PC-3 (cell line): ENCODE measurements at regions not wholly inside any gene's neighbourhood (a gene's known extent, or its start where the extent isn't known, plus 50 kb on each side); places are given as distances from the start of the nearest gene placed in this dataset.

Experiments
- ATAC-seq: fragments of 200-7000 bp; cut with Tn5 transposase; 2 replicates; pipeline ENCODE4 v1.9.1; 2020; ENCODE audit warnings: mild to moderate bottlenecking, moderate library complexity
- BruUV-seq: library from RNA; stranded (reverse); fragments of 400-500 nt; replicated peaks from 2 replicates; lab custom pipeline; 2021; lab: Mats Ljungman, UMichigan
- CTCF ChIA-PET: fragments of 300-600 bp; sonication (Branson Sonifier 250); formaldehyde crosslinking; loops from one replicate; lab custom pipeline; 2022; ENCODE audit warnings: antibody characterized with exemption; lab: Charles Lee
- POLR2A ChIA-PET: fragments of 300-600 bp; sonication (Branson Sonifier 250); formaldehyde crosslinking; loops from one replicate; lab custom pipeline; 2022; ENCODE audit warnings: antibody characterized with exemption; ENCODE audit not compliant: unreplicated experiment; lab: Charles Lee
- DNase-seq: peaks from one replicate; pipeline ENCODE4 v3.0.0-alpha.2; 2015
- H2AFZ ChIP-seq: fragments of 300-600 bp; sonication (generic); 2 replicates; pipeline ENCODE4 v1.6.0; 2016; ENCODE audit warnings: antibody characterized with exemption, low read length
- H3F3A ChIP-seq: fragments of 300-600 bp; sonication (generic); one replicate; pipeline ENCODE4 v1.6.0; 2017; ENCODE audit warnings: antibody characterized with exemption, low read length, control low read depth, mild to moderate bottlenecking; ENCODE audit not compliant: unreplicated experiment
- H3K27ac ChIP-seq: fragments of 300-600 bp; sonication (generic); 2 replicates; pipeline ENCODE4 v1.5.1; 2016; ENCODE audit warnings: mild to moderate bottlenecking, low read length
- H3K27me3 ChIP-seq: fragments of 300-600 bp; sonication (generic); 2 replicates; pipeline ENCODE4 v1.6.1; 2016; ENCODE audit warnings: low read length, mixed read lengths
- H3K36me3 ChIP-seq: fragments of 300-600 bp; sonication (generic); 2 replicates; pipeline ENCODE4 v1.6.1; 2016; ENCODE audit warnings: low read depth, mixed run types, low read length, mixed read lengths
- H3K4me1 ChIP-seq: fragments of 300-600 bp; sonication (generic); 2 replicates; pipeline ENCODE4 v1.5.1; 2016; ENCODE audit warnings: low read length; ENCODE audit not compliant: insufficient read depth
- H3K4me2 ChIP-seq: fragments of 300-600 bp; sonication (generic); 2 replicates; pipeline ENCODE4 v1.6.0; 2016; ENCODE audit warnings: low read length
- H3K4me3 ChIP-seq: fragments of 300-600 bp; sonication (generic); 2 replicates; pipeline ENCODE4 v1.5.1; 2016; ENCODE audit warnings: mild to moderate bottlenecking, low read length, mixed read lengths
- H3K79me2 ChIP-seq: fragments of 300-600 bp; sonication (generic); 2 replicates; pipeline ENCODE4 v1.6.1; 2017; ENCODE audit warnings: low read length, mixed read lengths
- H3K9ac ChIP-seq: fragments of 300-600 bp; sonication (generic); 2 replicates; pipeline ENCODE4 v1.6.0; 2016; ENCODE audit warnings: mild to moderate bottlenecking, low read length
- H3K9me2 ChIP-seq: fragments of 300-600 bp; sonication (generic); replicated peaks from 2 replicates; pipeline ENCODE4 v1.6.1; 2016; ENCODE audit warnings: mixed run types, low read length, mixed read lengths
- H3K9me3 ChIP-seq: fragments of 300-600 bp; sonication (generic); 2 replicates; pipeline ENCODE4 v1.6.1; 2016; ENCODE audit warnings: low read length, mixed read lengths
- H4K20me1 ChIP-seq: fragments of 300-600 bp; sonication (generic); 2 replicates; pipeline ENCODE4 v1.6.1; 2016; ENCODE audit warnings: low read length, mixed read lengths
- CTCF ChIP-seq: fragments of 300-600 bp; sonication (generic); conservative IDR thresholded peaks from 2 replicates; pipeline ENCODE4 v1.5.1; 2017; ENCODE audit warnings: antibody characterized with exemption, low read depth, mild to moderate bottlenecking, low read length
- EZH2 ChIP-seq: fragments of 300-600 bp; sonication (generic); IDR thresholded peaks from one replicate; pipeline ENCODE4 v1.6.1; 2017; ENCODE audit warnings: antibody characterized with exemption, mild to moderate bottlenecking, low read length; ENCODE audit not compliant: unreplicated experiment
- EZH2phosphoT487 ChIP-seq: fragments of 300-600 bp; sonication (generic); IDR thresholded peaks from 2 replicates; pipeline ENCODE4 v1.6.1; 2018; ENCODE audit warnings: mild to moderate bottlenecking, antibody characterized with exemption, low read length, borderline replicate concordance
- intact Hi-C: fragments of 100-400 bp; cut with micrococcal nuclease; formaldehyde crosslinking; loops from 2 replicates; pipeline ENCODE4 v1.9.0; 2023

GRCh38 chr15:88393719-88394519 is 73.3 kb downstream of the MRPL46 start:
- Histone ChIP-seq H3K9me3 (no peaks in the 10 kb centered on the region), H4K20me1 (no peaks in the 10 kb centered on the region), H3K79me2 (no peaks in the 10 kb centered on the region), H3K4me1 (no peaks in the 10 kb centered on the region), H3K9ac (no peak overlapping the region), H3K27me3 (no peaks in the 10 kb centered on the region), H2AFZ (no peak overlapping the region), H3K4me2 (no peak overlapping the region), H3K4me3 (no peak overlapping the region), H3K36me3 (no peaks in the 10 kb centered on the region), H3K27ac (no peak overlapping the region), H3F3A (no peaks in the 10 kb centered on the region), H3K9me2 (no peaks in the 10 kb centered on the region)
- TF ChIP-seq CTCF (no peak), EZH2 (no peak), EZH2phosphoT487 (no peak)
- ATAC-seq, result no peak
- POLR2A ChIA-PET, result no interaction called here
- CTCF ChIA-PET, result no interaction called here
- no TSS peak for BruUV-seq
- intact Hi-C loops, result no loop called here
- no peak for DNase-seq

DNA sequence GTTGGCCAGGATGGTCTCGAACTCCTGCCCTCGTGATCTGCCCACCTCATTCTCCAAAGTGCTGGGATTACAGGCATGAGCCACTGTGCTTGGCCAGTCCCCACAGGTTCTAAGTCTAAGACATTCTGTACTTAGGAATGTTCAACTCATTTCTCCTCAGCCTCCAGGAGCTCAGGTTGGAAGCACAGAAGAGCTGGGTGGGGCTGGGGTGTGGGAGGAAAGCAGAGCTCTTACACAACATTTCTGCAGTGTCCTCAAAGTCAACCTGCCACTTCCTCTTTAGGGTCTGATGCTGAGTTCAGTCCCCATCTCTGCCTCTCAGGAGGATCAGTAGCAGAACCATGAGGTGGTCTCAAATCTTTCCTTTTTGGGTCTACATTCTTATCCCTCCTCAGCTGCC is 75.5 kb downstream of the MRPL46 start:
- no peaks in the 10 kb centered on the region for H3K79me2 ChIP-seq
- no peak for ATAC-seq
- H3K4me1 ChIP-seq, result no peaks in the 10 kb centered on the region
- CTCF ChIA-PET, result no interaction called here
- H4K20me1 ChIP-seq, result no peaks in the 10 kb centered on the region
- H3K9ac ChIP-seq, result no peak overlapping the region
- H3K9me3 ChIP-seq, result no peaks in the 10 kb centered on the region
- H3K36me3 ChIP-seq, result no peaks in the 10 kb centered on the region
- H3K27me3 ChIP-seq, result no peaks in the 10 kb centered on the region
- H3K4me2 ChIP-seq, result no peak overlapping the region
- no TSS peak for BruUV-seq
- H3K4me3 ChIP-seq, result no peak overlapping the region
- H2AFZ ChIP-seq, result no peak overlapping the region
- no peak for DNase-seq
- no peaks in the 10 kb centered on the region for H3K9me2 ChIP-seq
- POLR2A ChIA-PET, result no interaction called here
- H3F3A ChIP-seq, result no peaks in the 10 kb centered on the region
- H3K27ac ChIP-seq, result no peak overlapping the region
- no peak for TF ChIP-seq EZH2
- no peak for TF ChIP-seq EZH2phosphoT487
- TF ChIP-seq CTCF, result no peak
- intact Hi-C loops, result no loop called here

GRCh38 chr15:88391006-88391405 is 76.2 kb downstream of the MRPL46 start:
- Histone ChIP-seq H3K9ac (no peak overlapping the region), H2AFZ (no peak overlapping the region), H3K4me1 (no peaks in the 10 kb centered on the region), H3K27me3 (no peaks in the 10 kb centered on the region), H3K4me2 (no peak overlapping the region), H3F3A (no peaks in the 10 kb centered on the region), H4K20me1 (no peaks in the 10 kb centered on the region), H3K36me3 (no peaks in the 10 kb centered on the region), H3K4me3 (no peak overlapping the region), H3K27ac (no peak overlapping the region), H3K9me3 (no peaks in the 10 kb centered on the region), H3K9me2 (no peaks in the 10 kb centered on the region), H3K79me2 (no peaks in the 10 kb centered on the region)
- POLR2A ChIA-PET, result no interaction called here
- TF ChIP-seq EZH2 (no peak), EZH2phosphoT487 (no peak), CTCF (no peak)
- ATAC-seq, result no peak
- CTCF ChIA-PET, result no interaction called here
- intact Hi-C loops, result no loop called here
- BruUV-seq, result no TSS peak
- no peak for DNase-seq
